SK-N-SH treated with all-trans-retinoic acid at 6 μM for 48 hours (cell line): ENCODE measurements at regions not wholly inside any gene's neighbourhood (a gene's known extent, or its start where the extent isn't known, plus 50 kb on each side); places are given as distances from the start of the nearest gene placed in this dataset.

Experiments used
- ARNTL ChIP-seq: fragments of 450-650 bp; formaldehyde crosslinking; IDR thresholded peaks from 2 replicates; pipeline ENCODE4 v1.5.0; 2020; ENCODE audit warnings: low read depth, mild to moderate bottlenecking, moderate library complexity, borderline replicate concordance
- OSR1 ChIP-seq: fragments of 250-450 bp; sonication (Bioruptor Pico); IDR thresholded peaks from 2 replicates; pipeline ENCODE4 v1.8.0; 2022; ENCODE audit warnings: moderate library complexity, mild to moderate bottlenecking, inconsistent platforms
- POU6F1 ChIP-seq: fragments of 250-450 bp; sonication (Bioruptor Pico); IDR thresholded peaks from 2 replicates; pipeline ENCODE4 v1.8.0; 2021; ENCODE audit warnings: low read depth, mild to moderate bottlenecking, moderate library complexity, borderline replicate concordance
- RARB ChIP-seq: fragments of 250-450 bp; sonication (Bioruptor Pico); IDR thresholded peaks from 2 replicates; pipeline ENCODE4 v1.8.0; 2021; ENCODE audit warnings: mild to moderate bottlenecking, moderate library complexity

GRCh38 chr10:4519658-4520402 lies 306.2 kb upstream of the AKR1E2 start:
- TF ChIP-seq RARB (CRISPR knock-in tag), result no peak
- TF ChIP-seq OSR1 (CRISPR knock-in tag), result no peak
- TF ChIP-seq ARNTL (CRISPR knock-in tag), result no peak
- TF ChIP-seq POU6F1, result no peak
